Liver (tissue), 3 donors: ENCODE measurements at regions not wholly inside any gene's neighbourhood (a gene's known extent, or its start where the extent isn't known, plus 50 kb on each side); places are given as distances from the start of the nearest gene placed in this dataset.
"Not testable (repeated sequence)": the region's sequence is repeated elsewhere in the genome, so short reads cannot be mapped to it uniquely, and the experiment has no call there.

ENCODE experiments used
- FOXA1 ChIP-seq: IDR thresholded peaks from 2 replicates; pipeline ENCODE4 v1.6.1; 2016; ENCODE audit warnings: antibody characterized with exemption
- GABPA ChIP-seq, 2 donors: IDR thresholded peaks in 1 of 2; conservative IDR thresholded peaks in 1 of 2; 2 replicates each; pipeline ENCODE4 v1.6.1; 2016; ENCODE audit warnings: antibody characterized with exemption in 2 of 2, mild to moderate bottlenecking in 1 of 2, moderate library complexity in 1 of 2
- RAD21 ChIP-seq, 2 donors: IDR thresholded peaks; 2 replicates each; pipeline ENCODE4 v1.6.1; 2016; ENCODE audit warnings: antibody characterized with exemption in 2 of 2, mild to moderate bottlenecking in 2 of 2
- SP1 ChIP-seq: IDR thresholded peaks from 2 replicates; pipeline ENCODE4 v1.6.1; 2018; ENCODE audit warnings: antibody characterized with exemption, mild to moderate bottlenecking
- TAF1 ChIP-seq: conservative IDR thresholded peaks from 2 replicates; pipeline ENCODE4 v1.6.1; 2016; ENCODE audit warnings: antibody characterized with exemption, mild to moderate bottlenecking
- TF ChIP-seq, protein P1 (sequence below): fragments of 150-350 bp; IDR thresholded peaks from 2 replicates; pipeline ENCODE4 v1.5.1; 2017; ENCODE audit warnings: improper control_type of control experiment, low read depth, low read length; ENCODE audit not compliant: missing input control
- TF ChIP-seq, protein P2 (sequence below): IDR thresholded peaks from 2 replicates; pipeline ENCODE4 v1.6.1; 2016; ENCODE audit warnings: antibody characterized with exemption
- donor health status: healthy.
- donor health status: healthy.

DNA sequence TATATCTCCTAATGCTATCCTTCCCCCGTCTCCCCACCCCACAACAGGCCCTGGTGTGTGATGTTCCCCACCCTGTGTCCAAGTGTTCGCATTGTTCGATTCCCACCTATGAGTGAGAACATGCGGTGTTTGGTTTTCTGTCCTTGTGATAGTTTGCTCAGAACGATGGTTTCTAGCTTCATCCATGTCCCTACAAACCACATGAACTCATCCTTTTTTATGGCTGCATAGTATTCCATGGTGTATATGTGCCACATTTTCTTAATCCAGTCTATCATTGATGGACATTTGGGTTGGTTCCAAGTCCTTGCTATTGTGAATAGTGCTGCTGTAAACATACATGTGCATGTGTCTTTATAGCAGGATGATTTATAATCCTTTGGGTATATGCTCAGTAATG, 79.1 kb upstream of the NAA35 start:
- TF ChIP-seq, protein P1, sequence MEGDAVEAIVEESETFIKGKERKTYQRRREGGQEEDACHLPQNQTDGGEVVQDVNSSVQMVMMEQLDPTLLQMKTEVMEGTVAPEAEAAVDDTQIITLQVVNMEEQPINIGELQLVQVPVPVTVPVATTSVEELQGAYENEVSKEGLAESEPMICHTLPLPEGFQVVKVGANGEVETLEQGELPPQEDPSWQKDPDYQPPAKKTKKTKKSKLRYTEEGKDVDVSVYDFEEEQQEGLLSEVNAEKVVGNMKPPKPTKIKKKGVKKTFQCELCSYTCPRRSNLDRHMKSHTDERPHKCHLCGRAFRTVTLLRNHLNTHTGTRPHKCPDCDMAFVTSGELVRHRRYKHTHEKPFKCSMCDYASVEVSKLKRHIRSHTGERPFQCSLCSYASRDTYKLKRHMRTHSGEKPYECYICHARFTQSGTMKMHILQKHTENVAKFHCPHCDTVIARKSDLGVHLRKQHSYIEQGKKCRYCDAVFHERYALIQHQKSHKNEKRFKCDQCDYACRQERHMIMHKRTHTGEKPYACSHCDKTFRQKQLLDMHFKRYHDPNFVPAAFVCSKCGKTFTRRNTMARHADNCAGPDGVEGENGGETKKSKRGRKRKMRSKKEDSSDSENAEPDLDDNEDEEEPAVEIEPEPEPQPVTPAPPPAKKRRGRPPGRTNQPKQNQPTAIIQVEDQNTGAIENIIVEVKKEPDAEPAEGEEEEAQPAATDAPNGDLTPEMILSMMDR, result not testable (repeated sequence)
- not testable (repeated sequence) for TF ChIP-seq FOXA1; RAD21 (IDR thresholded peaks at IDR 0.05); GABPA (IDR thresholded peaks at IDR 0.05 in 1 of 2, conservative IDR thresholded peaks at IDR 0.05 in 1 of 2); SP1; TAF1
- TF ChIP-seq, protein P2, sequence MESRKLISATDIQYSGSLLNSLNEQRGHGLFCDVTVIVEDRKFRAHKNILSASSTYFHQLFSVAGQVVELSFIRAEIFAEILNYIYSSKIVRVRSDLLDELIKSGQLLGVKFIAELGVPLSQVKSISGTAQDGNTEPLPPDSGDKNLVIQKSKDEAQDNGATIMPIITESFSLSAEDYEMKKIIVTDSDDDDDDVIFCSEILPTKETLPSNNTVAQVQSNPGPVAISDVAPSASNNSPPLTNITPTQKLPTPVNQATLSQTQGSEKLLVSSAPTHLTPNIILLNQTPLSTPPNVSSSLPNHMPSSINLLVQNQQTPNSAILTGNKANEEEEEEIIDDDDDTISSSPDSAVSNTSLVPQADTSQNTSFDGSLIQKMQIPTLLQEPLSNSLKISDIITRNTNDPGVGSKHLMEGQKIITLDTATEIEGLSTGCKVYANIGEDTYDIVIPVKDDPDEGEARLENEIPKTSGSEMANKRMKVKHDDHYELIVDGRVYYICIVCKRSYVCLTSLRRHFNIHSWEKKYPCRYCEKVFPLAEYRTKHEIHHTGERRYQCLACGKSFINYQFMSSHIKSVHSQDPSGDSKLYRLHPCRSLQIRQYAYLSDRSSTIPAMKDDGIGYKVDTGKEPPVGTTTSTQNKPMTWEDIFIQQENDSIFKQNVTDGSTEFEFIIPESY, result not testable (repeated sequence)
